ENCODE measurements at regions not wholly inside any gene's neighbourhood (a gene's known extent, or its start where the extent isn't known, plus 50 kb on each side); places are given as distances from the start of the nearest gene placed in this dataset.

DNA sequence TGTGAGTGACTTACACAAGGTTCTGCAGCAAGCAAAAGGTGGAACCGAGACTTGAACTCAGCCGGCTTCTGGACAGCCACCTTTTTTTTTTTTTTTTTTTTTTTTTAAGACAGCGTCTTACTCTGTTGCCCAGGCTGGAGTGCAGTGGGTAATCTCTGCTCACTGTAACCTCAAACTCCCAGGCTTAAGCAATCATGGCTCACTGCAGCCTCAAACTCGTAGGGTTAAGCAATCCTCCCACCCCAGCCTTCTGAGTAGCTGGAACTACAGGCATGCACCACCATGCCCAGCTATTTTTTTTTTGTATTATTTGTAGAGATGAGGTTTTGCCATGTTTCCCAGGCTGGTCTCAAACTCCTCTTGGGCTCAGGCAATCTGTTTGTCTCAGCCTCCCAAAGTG is 55.2 kb upstream of the GOT2 start:
- TF ChIP-seq, protein P1, sequence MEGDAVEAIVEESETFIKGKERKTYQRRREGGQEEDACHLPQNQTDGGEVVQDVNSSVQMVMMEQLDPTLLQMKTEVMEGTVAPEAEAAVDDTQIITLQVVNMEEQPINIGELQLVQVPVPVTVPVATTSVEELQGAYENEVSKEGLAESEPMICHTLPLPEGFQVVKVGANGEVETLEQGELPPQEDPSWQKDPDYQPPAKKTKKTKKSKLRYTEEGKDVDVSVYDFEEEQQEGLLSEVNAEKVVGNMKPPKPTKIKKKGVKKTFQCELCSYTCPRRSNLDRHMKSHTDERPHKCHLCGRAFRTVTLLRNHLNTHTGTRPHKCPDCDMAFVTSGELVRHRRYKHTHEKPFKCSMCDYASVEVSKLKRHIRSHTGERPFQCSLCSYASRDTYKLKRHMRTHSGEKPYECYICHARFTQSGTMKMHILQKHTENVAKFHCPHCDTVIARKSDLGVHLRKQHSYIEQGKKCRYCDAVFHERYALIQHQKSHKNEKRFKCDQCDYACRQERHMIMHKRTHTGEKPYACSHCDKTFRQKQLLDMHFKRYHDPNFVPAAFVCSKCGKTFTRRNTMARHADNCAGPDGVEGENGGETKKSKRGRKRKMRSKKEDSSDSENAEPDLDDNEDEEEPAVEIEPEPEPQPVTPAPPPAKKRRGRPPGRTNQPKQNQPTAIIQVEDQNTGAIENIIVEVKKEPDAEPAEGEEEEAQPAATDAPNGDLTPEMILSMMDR (IDR thresholded peaks at IDR 0.05; ENCODE audit: unreplicated experiment): no peak
- no peak overlapping the region for H3K4me3 Mint-ChIP-seq
- no peak for DNase-seq (ENCODE audit: low spot score in 2 of 2, unreplicated experiment in 2 of 2)
- no peaks in the 10 kb centered on the region for H3K36me3 Mint-ChIP-seq
- peaks cover 13% of the 10 kb centered on the region for H3K27me3 Mint-ChIP-seq (ENCODE audit: low read depth)
- no peaks in the 10 kb centered on the region for H3K4me1 Mint-ChIP-seq
- peaks cover 3% of the 10 kb centered on the region for H3K9me3 Mint-ChIP-seq
- H3K27ac Mint-ChIP-seq: no peak overlapping the region
